Esophagus muscularis mucosa (tissue), 4 donors: ENCODE measurements at regions not wholly inside any gene's neighbourhood (a gene's known extent, or its start where the extent isn't known, plus 50 kb on each side); places are given as distances from the start of the nearest gene placed in this dataset.

Experiments
- EP300 ChIP-seq: sonication (generic); formaldehyde crosslinking; IDR thresholded peaks from one replicate; pipeline ENCODE4 v1.6.1; 2017; ENCODE audit warnings: antibody characterized with exemption
- POLR2A ChIP-seq: fragments of 450-650 bp; IDR thresholded peaks from one replicate; pipeline ENCODE4 v1.6.1; 2017; ENCODE audit warnings: antibody characterized with exemption, moderate library complexity, mild to moderate bottlenecking, low read depth
- POLR2AphosphoS5 ChIP-seq, 2 donors: sonication (generic); formaldehyde crosslinking; IDR thresholded peaks; one replicate each; pipeline ENCODE4 v1.6.1; 2017; ENCODE audit warnings: antibody characterized with exemption in 2 of 2
- TF ChIP-seq, protein P1 (sequence below), 3 experiments: fragments of 200-600 bp in 2 of 3; fragments of 450-650 bp in 1 of 3; sonication (generic) in 2 of 3; IDR thresholded peaks; one replicate each; pipeline ENCODE4 v1.5.1; 2017 to 2019; ENCODE audit warnings: antibody characterized with exemption in 3 of 3, mild to moderate bottlenecking in 2 of 3, moderate library complexity in 1 of 3

DNA sequence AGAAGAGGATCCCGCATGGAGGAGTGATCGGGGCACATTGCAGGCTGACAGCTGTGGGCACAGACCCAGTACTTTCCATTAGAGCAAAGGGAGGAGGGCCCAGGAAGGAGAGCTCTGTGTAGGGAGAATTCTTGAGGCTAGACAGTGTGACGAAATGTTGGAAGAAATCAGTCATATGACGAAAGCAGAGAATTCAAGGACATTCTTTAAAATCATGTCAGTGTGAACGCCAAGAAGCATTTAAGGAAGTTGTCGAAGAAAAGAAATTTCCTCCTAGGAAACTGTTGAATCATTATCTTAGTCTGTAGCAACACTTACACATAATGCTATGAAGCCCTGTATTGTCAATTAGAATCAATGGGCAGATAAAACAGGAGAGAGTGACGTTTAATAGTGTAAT is 191.3 kb upstream of the ADARB2 start:
- no peak for TF ChIP-seq POLR2A
- TF ChIP-seq, protein P1, sequence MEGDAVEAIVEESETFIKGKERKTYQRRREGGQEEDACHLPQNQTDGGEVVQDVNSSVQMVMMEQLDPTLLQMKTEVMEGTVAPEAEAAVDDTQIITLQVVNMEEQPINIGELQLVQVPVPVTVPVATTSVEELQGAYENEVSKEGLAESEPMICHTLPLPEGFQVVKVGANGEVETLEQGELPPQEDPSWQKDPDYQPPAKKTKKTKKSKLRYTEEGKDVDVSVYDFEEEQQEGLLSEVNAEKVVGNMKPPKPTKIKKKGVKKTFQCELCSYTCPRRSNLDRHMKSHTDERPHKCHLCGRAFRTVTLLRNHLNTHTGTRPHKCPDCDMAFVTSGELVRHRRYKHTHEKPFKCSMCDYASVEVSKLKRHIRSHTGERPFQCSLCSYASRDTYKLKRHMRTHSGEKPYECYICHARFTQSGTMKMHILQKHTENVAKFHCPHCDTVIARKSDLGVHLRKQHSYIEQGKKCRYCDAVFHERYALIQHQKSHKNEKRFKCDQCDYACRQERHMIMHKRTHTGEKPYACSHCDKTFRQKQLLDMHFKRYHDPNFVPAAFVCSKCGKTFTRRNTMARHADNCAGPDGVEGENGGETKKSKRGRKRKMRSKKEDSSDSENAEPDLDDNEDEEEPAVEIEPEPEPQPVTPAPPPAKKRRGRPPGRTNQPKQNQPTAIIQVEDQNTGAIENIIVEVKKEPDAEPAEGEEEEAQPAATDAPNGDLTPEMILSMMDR (IDR thresholded peaks at IDR 0.05): no peak
- no peak for TF ChIP-seq EP300
- no peak for TF ChIP-seq POLR2AphosphoS5 (IDR thresholded peaks at IDR 0.05)
